Nephron (organoid): ENCODE measurements at regions not wholly inside any gene's neighbourhood (a gene's known extent, or its start where the extent isn't known, plus 50 kb on each side); places are given as distances from the start of the nearest gene placed in this dataset.
A peak's percentile ranks its signal among the peaks of the same experiment; 100 is the strongest.
"Not testable (repeated sequence)": the region's sequence is repeated elsewhere in the genome, so short reads cannot be mapped to it uniquely, and the experiment has no call there.

ENCODE experiments used
- H3K27ac Mint-ChIP-seq, 3 experiments: 2 replicates each; pipeline ENCODE4 v1.8.0; 2020; ENCODE audit warnings: mixed read lengths in 3 of 3, mild to moderate bottlenecking in 2 of 3, moderate library complexity in 1 of 3
- H3K27me3 Mint-ChIP-seq: 2 replicates; pipeline ENCODE4 v1.8.0; 2021; ENCODE audit warnings: low read depth, mild to moderate bottlenecking, moderate library complexity, mixed read lengths
- H3K36me3 Mint-ChIP-seq: 2 replicates; pipeline ENCODE4 v1.8.0; 2020; ENCODE audit warnings: low read depth, mixed read lengths
- H3K4me1 Mint-ChIP-seq: 2 replicates; pipeline ENCODE4 v1.8.0; 2020; ENCODE audit warnings: mixed read lengths
- H3K4me3 Mint-ChIP-seq, 3 experiments: 2 replicates each; pipeline ENCODE4 v1.8.0; 2020; ENCODE audit warnings: mild to moderate bottlenecking in 3 of 3, mixed read lengths in 3 of 3, moderate library complexity in 2 of 3
- H3K9me3 Mint-ChIP-seq: 2 replicates; pipeline ENCODE4 v1.8.0; 2020; ENCODE audit warnings: mixed read lengths
- CTCF ChIP-seq, 3 experiments: fragments of 200-600 bp; sonication (generic); IDR thresholded peaks; one replicate each; pipeline ENCODE4 v1.5.0; 2021; ENCODE audit warnings: antibody characterized with exemption in 3 of 3; ENCODE audit not compliant: unreplicated experiment in 3 of 3

- Mint-ChIP-seq H3K4me1 (no peaks in the 10 kb centered on the region), H3K27me3 (no peaks in the 10 kb centered on the region), H3K27ac (no peak overlapping the region), H3K36me3 (no peaks in the 10 kb centered on the region), H3K4me3 (no peak overlapping the region), H3K9me3 (no peaks in the 10 kb centered on the region)
- no peak for TF ChIP-seq CTCF (IDR thresholded peaks at IDR 0.05; ENCODE audit: unreplicated experiment in 3 of 3)
Measured at GRCh38 chr3:76527773-76528172, 512.1 kb upstream of the ROBO2 start.

GRCh38 chr3:76532158-76532822 lies 507.6 kb upstream of the ROBO2 start:
- no peaks in the 10 kb centered on the region for H3K9me3 Mint-ChIP-seq
- H3K4me3 Mint-ChIP-seq = no peak overlapping the region
- no peaks in the 10 kb centered on the region for H3K27me3 Mint-ChIP-seq
- TF ChIP-seq CTCF (IDR thresholded peaks at IDR 0.05; ENCODE audit: unreplicated experiment in 3 of 3) = no peak
- H3K4me1 Mint-ChIP-seq = no peaks in the 10 kb centered on the region
- peak overlapping the region in 1 of 3 experiments; percentile 4 for H3K27ac Mint-ChIP-seq
- H3K36me3 Mint-ChIP-seq = no peaks in the 10 kb centered on the region

GRCh38 chr3:76533710-76534109 lies 506.2 kb upstream of the ROBO2 start:
- H3K27me3 Mint-ChIP-seq, H3K27ac Mint-ChIP-seq, H3K9me3 Mint-ChIP-seq, H3K36me3 Mint-ChIP-seq, H3K4me1 Mint-ChIP-seq, H3K4me3 Mint-ChIP-seq: not testable (repeated sequence)

GRCh38 chr3:76537857-76538256 lies 502.0 kb upstream of the ROBO2 start:
- not testable (repeated sequence) for H3K36me3 Mint-ChIP-seq, H3K9me3 Mint-ChIP-seq, H3K27me3 Mint-ChIP-seq, H3K4me3 Mint-ChIP-seq, H3K4me1 Mint-ChIP-seq, H3K27ac Mint-ChIP-seq

GRCh38 chr3:76547674-76548073 lies 492.2 kb upstream of the ROBO2 start:
- Mint-ChIP-seq H3K36me3 (no peaks in the 10 kb centered on the region), H3K4me3 (no peak overlapping the region), H3K27ac (no peak overlapping the region), H3K4me1 (peaks cover 1% of the 10 kb centered on the region), H3K9me3 (no peaks in the 10 kb centered on the region), H3K27me3 (no peaks in the 10 kb centered on the region)
- no peak for TF ChIP-seq CTCF (IDR thresholded peaks at IDR 0.05; ENCODE audit: unreplicated experiment in 3 of 3)

GRCh38 chr3:76550522-76551201 lies 489.2 kb upstream of the ROBO2 start:
- Mint-ChIP-seq H3K27ac (no peak overlapping the region), H3K9me3 (no peaks in the 10 kb centered on the region), H3K27me3 (no peaks in the 10 kb centered on the region), H3K4me3 (no peak overlapping the region), H3K36me3 (no peaks in the 10 kb centered on the region), H3K4me1 (peaks cover 25% of the 10 kb centered on the region)
- TF ChIP-seq CTCF (IDR thresholded peaks at IDR 0.05; ENCODE audit: unreplicated experiment in 3 of 3) = no peak

GRCh38 chr3:76551739-76552138 lies 488.2 kb upstream of the ROBO2 start:
- no peak overlapping the region for H3K27ac Mint-ChIP-seq
- H3K4me1 Mint-ChIP-seq = peaks cover 25% of the 10 kb centered on the region
- no peak overlapping the region for H3K4me3 Mint-ChIP-seq
- H3K9me3 Mint-ChIP-seq = no peaks in the 10 kb centered on the region
- TF ChIP-seq CTCF (IDR thresholded peaks at IDR 0.05; ENCODE audit: unreplicated experiment in 3 of 3) = no peak
- H3K36me3 Mint-ChIP-seq = no peaks in the 10 kb centered on the region
- H3K27me3 Mint-ChIP-seq = no peaks in the 10 kb centered on the region
